AG04450 (cell line): ENCODE measurements at regions not wholly inside any gene's neighbourhood (a gene's known extent, or its start where the extent isn't known, plus 50 kb on each side); places are given as distances from the start of the nearest gene placed in this dataset.
"Not testable (repeated sequence)": the region's sequence is repeated elsewhere in the genome, so short reads cannot be mapped to it uniquely, and the experiment has no call there.

Experiments
- CTCF ChIA-PET: fragments of 300-600, 350-600 bp; formaldehyde crosslinking; extraction: SDS; loops from one replicate; lab custom pipeline; 2022; ENCODE audit warnings: antibody characterized with exemption, inconsistent platforms; lab: Charles Lee
- POLR2A ChIA-PET: fragments of 350-600 bp; formaldehyde crosslinking; extraction: SDS; loops from one replicate; lab custom pipeline; 2021; ENCODE audit warnings: antibody characterized with exemption, inconsistent platforms; lab: Yijun Ruan, JAX
- DNase-seq: peaks from one replicate; pipeline ENCODE4 v3.0.0-alpha.2; 2011; ENCODE audit warnings: low read depth, low spot score
- H3K27ac ChIP-seq: one replicate; pipeline ENCODE4 v1.5.1; 2012; ENCODE audit warnings: low read depth, low read length, control low read depth
- H3K27me3 ChIP-seq: one replicate; pipeline ENCODE4 v1.6.0; 2012; ENCODE audit warnings: low read length; ENCODE audit not compliant: control insufficient read depth, insufficient read depth
- H3K4me3 ChIP-seq: 2 replicates; pipeline ENCODE4 v1.5.1; 2011; ENCODE audit warnings: mild to moderate bottlenecking, low read depth, low read length, control low read depth
- H3K9me3 ChIP-seq: 2 replicates; pipeline ENCODE4 v1.5.1; 2012; ENCODE audit warnings: low read length; ENCODE audit not compliant: control insufficient read depth, insufficient read depth
- TF ChIP-seq, protein P1 (sequence below): IDR thresholded peaks from 2 replicates; pipeline ENCODE4 v1.5.1; 2011; ENCODE audit warnings: low read depth, low read length, control low read depth, inconsistent platforms

GRCh38 chr7:156374335-156374734, 266.2 kb upstream of the RNF32 start:
- ChIA-PET CTCF (no interaction called here), POLR2A (no interaction called here)

DNA sequence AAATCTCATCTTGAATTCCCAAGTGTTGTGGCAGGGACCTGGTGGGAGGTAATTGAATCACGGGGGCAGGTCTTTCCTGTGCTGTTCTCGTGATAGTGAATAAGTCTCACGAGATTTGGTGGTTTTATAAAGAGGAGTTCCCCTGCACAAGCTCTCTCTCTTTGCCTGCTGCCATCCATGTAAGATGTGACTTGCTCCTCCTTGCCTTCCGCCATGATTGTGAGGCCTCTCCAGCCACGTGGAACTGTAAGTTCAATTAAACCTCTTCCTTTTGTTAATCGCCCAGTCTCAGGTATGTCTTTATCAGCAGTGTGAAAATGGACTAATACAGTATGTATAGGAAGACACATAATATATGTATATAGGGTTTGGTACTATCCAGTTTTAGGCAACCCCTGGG, 270.6 kb upstream of the RNF32 start:
- CTCF ChIA-PET, DNase-seq, H3K27me3 ChIP-seq, H3K4me3 ChIP-seq, H3K27ac ChIP-seq, POLR2A ChIA-PET: not testable (repeated sequence)
- peaks cover 40% of the 10 kb centered on the region for H3K9me3 ChIP-seq

More at GRCh38 chr7:156374335-156374734, 266.2 kb upstream of the RNF32 start:
- Histone ChIP-seq H3K4me3 (no peak overlapping the region), H3K9me3 (peaks cover 40% of the 10 kb centered on the region), H3K27me3 (no peaks in the 10 kb centered on the region), H3K27ac (no peak overlapping the region)
- DNase-seq: no peak
- TF ChIP-seq, protein P1, sequence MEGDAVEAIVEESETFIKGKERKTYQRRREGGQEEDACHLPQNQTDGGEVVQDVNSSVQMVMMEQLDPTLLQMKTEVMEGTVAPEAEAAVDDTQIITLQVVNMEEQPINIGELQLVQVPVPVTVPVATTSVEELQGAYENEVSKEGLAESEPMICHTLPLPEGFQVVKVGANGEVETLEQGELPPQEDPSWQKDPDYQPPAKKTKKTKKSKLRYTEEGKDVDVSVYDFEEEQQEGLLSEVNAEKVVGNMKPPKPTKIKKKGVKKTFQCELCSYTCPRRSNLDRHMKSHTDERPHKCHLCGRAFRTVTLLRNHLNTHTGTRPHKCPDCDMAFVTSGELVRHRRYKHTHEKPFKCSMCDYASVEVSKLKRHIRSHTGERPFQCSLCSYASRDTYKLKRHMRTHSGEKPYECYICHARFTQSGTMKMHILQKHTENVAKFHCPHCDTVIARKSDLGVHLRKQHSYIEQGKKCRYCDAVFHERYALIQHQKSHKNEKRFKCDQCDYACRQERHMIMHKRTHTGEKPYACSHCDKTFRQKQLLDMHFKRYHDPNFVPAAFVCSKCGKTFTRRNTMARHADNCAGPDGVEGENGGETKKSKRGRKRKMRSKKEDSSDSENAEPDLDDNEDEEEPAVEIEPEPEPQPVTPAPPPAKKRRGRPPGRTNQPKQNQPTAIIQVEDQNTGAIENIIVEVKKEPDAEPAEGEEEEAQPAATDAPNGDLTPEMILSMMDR: no peak

DNA sequence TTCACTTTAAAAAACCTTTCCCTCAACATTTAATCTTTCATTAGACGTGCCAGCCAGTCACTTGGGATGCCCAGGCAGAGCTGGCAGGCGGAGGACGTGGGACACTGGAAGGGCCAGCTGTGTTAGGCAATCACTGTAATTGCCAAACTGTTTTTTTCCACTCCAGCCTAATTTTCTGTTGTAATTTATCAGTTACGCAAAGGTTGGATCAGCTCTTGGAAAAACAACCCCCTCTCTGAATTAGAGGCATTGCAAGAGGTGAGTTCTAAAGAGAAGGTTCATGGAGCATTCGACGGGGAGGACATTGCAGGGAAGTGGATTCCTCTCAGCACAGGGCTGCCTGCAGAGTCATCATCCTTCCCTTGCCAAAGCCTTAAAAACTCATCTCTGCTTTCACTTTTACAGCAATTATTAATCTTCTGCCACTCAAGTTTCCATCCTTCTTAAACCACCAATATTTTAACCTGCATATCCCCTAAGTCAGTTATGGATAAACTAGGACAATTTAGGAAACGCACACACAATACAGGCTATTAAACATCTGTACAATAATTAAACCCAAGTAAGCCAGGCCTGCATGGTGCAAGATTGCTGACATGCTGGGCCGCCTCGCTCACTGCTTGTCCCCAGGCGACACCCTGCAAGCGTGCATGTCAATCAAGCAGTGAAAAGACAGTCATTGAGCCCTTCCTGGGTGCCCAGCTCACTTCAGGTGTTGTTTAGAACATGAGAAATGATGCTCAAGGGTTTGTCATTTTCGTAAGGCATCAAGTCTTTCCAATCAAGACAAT, 272.3 kb upstream of the RNF32 start:
- no peaks in the 10 kb centered on the region for H3K27me3 ChIP-seq
- TF ChIP-seq, protein P1: no peak
- DNase-seq: no peak
- ChIA-PET CTCF (no interaction called here), POLR2A (no interaction called here)
- H3K27ac ChIP-seq: no peak overlapping the region
- peaks cover 48% of the 10 kb centered on the region for H3K9me3 ChIP-seq
- H3K4me3 ChIP-seq: no peak overlapping the region

DNA sequence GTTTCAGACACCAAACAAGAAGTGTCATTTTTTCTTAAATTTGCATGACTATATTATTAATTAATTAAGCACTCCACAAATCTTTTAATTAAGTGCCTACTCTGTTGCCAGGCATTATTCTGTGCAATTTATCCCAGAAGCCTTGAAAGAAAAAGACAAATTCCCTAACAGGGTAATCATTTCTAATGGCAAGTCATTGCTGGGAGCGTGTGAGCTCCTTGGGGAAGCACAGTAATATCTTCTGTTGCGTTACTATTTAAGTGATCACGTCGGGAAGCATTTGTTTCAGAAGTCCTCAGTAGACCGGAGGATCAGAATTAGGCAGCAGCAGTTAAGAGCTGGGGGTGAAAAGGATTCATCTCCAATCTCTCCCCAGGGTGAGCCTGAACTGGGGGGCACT, 276.8 kb upstream of the RNF32 start:
- DNase-seq: no peak
- Histone ChIP-seq H3K9me3 (peaks cover 83% of the 10 kb centered on the region), H3K4me3 (no peak overlapping the region), H3K27ac (no peak overlapping the region), H3K27me3 (no peaks in the 10 kb centered on the region)
- ChIA-PET CTCF (no interaction called here), POLR2A (no interaction called here)
- TF ChIP-seq, protein P1: no peak

DNA sequence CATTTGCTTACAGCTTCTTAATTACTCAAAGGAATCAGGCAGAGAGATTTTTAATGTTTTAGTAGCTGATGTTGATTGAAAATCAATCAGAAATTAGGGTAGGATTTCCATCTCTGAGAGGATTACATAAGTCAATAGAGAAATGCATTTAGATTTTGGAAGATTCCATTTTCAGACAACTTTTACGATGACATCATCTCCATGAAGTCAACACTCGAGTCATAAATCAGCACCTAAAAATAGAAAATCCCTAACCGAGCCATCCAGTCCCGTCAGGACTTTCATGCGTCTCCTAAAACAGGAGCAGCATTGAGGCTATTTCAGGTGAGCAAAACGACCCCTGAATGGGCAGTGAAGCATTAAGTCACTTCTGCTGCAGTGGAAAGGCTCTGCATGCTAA, 279.7 kb upstream of the RNF32 start:
- Histone ChIP-seq H3K27ac (no peak overlapping the region), H3K9me3 (peaks cover 79% of the 10 kb centered on the region), H3K4me3 (no peak overlapping the region), H3K27me3 (no peaks in the 10 kb centered on the region)
- CTCF ChIA-PET: no interaction called here
- POLR2A ChIA-PET: no interaction called here
- no peak for DNase-seq
- TF ChIP-seq, protein P1: no peak
